Left renal cortex interstitium (tissue), 4 donors: ENCODE measurements at regions not wholly inside any gene's neighbourhood (a gene's known extent, or its start where the extent isn't known, plus 50 kb on each side); places are given as distances from the start of the nearest gene placed in this dataset.
"Not testable (repeated sequence)": the region's sequence is repeated elsewhere in the genome, so short reads cannot be mapped to it uniquely, and the experiment has no call there.

Source experiments
- DNase-seq, 4 donors: peaks; one replicate each; pipeline ENCODE4 v3.0.0-alpha.2; 2013; ENCODE audit warnings: low read depth in 4 of 4, low spot score in 2 of 4, missing footprints in 1 of 4

DNA sequence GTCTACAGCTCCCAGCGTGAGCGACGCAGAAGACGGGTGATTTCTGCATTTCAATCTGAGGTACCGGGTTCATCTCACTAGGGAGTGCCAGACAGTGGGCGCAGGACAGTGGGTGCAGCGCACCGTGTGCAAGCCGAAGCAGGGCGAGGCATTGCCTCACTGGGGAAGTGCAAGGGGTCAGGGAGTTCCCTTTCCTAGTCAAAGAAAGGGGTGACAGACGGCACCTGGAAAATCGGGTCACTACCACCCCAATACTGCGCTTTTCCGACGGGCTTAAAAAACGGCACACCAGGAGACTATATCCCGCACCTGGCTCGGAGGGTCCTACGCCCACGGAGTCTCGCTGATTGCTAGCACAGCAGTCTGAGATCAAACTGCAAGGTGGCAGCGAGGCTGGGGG, 95.6 kb downstream of the GPX5 start:
- not testable (repeated sequence) for DNase-seq

DNA sequence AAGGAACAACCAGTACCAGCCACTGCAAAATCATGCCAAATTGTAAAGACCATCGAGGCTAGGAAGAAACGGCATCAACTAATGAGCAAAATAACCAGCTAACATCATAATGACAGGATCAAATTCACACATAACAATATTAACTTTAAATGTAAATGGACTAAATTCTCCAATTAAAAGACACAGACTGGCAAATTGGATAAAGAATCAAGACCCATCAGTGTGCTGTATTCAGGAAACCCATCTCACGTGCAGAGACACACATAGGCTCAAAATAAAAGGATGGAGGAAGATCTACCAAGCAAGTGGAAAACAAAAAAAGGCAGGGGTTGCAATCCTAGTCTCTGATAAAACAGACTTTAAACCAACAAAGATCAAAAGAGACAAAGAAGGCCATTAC, 97.6 kb downstream of the GPX5 start:
- DNase-seq = not testable (repeated sequence)

DNA sequence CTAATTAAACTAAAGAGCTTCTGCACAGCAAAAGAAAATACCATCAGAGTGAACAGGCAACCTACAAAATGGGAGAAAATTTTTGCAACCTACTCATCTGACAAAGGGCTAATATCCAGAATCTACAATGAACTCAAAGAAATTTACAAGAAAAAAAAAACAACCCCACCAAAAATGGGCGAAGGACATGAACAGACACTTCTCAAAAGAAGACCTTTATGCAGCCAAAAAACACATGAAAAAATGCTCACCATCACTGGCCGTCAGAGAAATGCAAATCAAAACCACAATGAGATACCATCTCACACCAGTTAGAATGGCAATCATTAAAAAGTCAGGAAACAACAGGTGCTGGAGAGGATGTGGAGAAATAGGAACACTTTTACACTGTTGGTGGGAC, 100.7 kb downstream of the GPX5 start:
- not testable (repeated sequence) for DNase-seq

DNA sequence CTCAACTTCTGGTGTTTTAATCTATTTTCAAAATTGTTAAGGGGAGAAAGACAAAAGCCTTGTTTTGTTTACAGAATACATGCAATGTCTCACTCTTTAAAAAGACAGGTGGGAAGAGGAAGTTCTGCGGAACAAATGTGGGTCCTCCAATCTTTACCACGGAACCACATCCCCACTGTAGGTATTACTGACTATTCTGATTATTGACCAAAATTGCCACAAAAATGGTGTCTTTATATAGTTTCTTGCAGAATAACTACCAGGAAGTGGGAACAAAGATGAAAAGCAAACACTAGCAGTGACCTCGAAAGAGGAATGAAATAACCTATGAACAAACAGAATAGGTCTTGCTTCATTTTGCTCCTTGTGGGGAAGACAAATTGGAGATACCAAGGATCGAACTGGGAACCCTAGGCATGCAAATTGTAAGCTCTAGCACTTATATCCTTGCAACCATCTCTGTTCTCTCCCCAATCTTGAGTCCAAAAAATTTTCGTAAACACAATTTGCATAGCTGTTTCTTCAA, 106.7 kb downstream of the GPX5 start:
- DNase-seq = no peak

DNA sequence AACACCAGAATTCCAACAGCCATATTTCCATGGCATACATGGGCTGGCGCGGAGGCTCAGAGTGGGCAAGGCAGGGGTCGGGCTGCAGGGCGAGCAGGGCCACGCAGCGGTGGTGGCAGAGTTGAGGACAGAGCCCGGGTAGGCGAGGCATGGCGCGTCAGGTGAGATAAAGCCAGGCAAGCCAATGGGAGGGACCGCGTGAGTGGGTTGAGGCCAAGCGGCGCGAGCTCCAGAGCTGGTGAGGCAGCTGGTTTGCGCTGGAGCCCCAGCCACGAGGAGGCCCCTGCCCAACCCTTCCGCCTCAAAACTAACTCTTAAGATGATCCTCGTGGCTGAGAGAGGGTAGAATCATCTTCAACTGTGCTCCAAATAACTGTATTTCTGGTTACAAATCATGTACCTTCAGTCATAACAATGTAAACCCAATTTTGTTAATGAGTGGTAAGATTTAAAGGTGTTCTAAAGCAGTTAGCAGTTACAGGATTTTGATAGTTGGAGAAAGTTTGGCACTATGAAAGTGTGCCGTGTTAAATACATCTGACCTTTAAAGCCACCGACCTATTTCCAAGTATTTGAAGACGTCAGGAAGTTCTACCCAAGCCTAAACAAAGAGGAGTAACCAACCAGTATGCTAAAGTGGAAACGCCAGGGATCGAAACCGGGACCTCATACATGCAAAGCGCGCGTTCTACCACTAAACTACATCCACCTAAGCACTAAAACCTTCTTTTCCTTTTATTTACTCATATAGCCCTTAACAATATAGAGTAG, 107.9 kb downstream of the GPX5 start:
- DNase-seq = no peak

DNA sequence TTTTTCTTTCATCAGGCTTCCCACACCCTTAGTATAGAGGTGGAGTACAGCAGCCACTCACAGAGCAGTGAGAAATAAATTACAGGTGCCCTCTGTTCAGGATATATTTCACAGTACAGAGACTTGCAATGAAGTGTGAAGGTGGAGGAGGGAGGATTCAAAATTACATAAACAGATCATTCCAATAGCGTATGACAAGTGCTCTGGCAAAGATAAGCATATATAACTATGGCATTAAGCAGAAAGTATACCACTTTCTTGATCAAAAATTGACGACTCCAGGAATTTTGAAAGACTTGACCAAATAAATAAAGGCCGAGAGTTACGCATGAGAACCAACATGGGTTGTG, 108.7 kb downstream of the GPX5 start:
- DNase-seq = peak in 1 of 4 donors; percentile 69

DNA sequence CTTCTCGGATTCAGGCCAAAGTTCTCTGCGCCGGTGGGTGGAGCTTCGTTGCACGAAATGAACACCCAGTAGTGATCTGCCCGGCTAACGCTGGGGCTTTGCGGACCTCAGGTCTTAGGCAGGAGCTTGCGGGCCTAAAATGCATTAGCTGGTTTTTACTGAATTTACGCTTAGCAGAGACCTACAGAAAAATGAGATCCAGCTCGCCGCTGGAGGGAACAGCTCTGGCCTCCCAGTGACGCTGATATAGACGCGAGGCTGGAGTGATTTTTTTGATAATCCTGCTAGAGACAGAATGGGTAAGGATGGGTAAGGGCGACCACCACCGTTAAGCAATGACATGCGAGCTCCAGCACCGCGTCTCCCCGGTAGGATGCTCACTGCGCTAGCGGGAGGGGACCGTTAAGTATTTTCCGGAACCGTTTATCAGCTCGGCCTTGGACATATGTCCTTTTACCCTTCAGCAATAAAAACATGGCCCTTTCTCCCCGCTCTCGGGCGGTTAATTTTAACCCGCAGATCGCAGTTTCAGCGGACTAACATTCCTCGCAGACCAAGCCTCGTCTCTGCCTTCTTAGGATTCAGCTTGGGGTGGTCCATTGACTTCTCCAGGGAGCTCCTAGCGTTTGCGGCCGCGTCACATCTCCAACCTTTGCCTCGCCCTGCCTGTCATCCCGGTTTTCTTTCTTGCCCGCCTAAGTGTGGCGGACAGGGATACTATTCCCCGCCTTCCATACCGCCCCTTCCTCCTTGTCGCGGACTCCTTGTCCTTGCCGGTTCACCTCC, 109.3 kb downstream of the GPX5 start:
- no peak for DNase-seq

DNA sequence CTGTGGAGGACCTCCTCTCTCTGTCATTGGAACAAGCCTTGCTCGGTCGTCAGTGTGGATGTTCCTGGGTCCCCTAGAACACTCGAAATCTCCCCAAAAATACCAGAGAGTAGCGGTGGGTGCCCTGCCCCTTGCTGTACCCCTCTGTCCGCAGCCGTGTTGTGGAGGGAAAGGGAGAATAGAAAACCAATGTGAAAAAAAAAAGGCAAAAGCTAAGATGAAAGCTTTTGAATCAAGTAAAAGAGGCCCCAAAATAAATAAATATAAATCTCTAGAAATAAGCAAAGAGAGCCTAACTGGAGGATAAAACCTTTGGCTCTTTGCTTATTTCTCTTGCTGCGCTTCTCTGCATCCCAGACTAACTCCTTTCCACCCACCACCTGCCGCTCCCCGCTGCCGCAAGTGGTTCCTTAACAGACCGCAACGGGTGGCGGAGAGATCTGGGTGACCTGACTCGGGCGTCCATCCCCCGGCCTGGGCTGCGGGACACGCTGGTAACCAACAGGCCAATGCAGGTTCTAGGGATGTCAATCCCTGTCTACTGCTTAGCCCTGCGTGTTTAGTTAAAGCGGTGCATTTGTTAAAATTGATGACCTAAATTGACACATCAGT, 110.0 kb downstream of the GPX5 start:
- no peak for DNase-seq

DNA sequence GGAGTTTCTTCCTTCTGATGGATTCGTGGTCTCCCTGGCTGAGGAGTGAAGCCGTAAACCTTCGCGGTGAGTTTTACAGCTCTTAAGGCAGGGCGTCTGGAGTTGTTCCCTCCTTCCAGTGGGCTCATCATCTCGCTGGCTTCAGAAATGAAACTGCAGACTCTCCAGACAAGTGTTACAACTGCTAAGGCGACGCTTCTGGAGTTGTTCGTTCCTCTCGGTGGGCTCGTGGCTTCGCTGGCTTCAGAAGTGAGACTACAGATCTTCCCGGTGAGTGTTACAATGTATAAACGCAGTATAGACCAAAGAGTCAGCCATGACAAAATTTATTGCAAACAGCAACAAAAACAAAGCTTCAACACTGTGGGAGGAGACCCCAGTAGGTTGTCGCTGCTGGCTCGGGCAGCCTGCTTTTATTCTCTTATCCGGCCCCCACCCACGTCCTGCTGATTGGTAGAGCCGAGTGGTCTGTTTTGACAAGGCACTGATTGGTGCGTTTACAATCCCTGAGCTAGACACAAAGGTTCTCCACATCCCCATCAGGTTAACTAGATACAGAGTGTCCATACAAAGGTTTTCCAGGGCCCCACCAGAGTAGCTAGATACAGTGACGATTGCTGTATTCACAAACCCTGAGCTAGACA, 113.2 kb downstream of the GPX5 start:
- no peak for DNase-seq

DNA sequence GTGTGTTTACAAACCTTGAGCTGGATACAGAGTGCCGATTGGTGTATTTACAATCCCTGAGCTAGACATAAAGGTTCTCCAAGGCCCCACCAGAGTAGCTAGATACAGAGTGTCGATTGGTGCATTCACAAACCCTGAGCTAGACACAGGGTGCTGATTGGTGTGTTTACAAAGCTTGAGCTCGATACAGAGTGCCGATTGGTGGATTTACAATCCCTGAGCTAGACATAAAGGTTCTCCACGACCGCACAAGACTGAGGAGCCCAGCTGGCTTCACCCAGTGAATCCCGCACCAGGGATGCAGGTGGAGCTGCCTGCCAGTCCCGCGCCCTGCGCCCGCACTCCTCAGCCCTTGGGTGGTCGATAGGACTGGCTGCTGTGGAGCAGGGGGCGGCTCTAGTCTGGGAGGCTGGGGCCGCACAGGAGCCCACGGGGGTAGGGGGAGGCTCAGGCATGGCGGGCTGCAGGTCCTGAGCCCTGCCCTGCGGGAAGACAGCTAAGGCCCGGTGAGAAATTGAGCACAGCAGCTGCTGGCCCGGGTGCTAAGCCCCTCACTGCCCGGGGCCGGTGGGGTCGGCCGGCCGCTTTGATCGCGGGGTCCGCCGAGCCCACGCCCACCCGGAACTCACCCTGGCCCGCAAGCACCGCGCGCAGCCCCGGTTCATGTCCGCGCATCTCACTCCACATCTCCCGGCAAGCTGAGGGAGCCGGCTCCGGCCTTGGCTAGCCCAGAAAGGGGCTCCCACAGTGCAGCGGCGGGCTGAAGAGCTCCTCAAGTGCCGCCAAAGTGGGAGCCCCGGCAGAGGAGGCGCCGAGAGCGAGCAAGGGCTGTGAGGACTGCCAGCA, 114.0 kb downstream of the GPX5 start:
- DNase-seq = not testable (repeated sequence)

DNA sequence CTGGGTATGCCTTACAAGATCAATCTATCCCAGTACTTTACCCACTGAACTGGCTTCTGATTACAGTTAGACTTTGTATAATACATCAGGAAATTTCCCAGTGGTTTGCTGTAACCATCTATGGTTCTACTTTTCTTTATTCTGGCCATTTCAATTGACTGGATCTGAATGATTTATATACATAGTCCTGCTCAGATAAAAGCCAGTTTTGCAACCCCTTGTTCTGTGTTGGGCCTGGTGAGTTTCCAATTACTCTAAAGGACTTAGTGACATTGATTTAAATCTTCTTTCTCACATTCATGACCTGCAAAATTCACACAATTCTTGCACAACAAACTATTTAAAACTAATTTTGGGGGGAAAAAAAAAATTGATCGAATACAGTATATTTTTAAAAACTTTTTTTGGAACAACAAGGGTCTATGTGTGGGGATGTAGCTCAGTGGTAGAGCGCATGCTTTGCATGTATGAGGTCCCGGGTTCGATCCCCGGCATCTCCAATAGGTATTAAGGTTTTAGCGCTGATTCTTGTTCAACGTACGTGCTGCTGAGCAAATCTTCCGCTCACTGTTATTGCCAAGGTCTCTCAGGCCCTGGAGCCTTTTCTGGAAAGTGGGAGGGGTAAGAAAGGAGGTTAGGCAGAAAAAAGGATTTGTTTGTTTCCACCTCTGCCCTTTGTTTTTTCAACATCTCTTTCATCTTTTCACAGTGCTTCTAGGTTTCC, 117.5 kb downstream of the GPX5 start:
- no peak for DNase-seq

DNA sequence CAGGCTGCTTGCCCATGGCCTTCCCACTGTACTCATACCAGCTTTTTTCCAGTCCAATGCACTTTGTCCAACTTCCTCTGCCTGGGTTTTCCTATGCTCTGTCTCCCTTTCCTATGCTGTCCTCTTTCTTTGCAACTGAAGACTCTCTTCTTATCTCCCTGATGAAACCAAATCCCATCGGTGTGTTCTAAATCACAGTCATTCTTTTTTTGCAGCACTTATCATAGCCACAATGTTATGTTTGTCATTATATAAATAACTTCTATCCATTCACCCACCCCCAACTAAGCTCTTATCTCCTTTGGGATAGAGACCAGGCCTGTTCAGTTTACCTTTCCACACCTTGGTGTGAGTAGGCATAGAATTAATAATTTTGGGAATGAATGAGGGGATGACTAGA, 121.0 kb downstream of the GPX5 start:
- DNase-seq = no peak

DNA sequence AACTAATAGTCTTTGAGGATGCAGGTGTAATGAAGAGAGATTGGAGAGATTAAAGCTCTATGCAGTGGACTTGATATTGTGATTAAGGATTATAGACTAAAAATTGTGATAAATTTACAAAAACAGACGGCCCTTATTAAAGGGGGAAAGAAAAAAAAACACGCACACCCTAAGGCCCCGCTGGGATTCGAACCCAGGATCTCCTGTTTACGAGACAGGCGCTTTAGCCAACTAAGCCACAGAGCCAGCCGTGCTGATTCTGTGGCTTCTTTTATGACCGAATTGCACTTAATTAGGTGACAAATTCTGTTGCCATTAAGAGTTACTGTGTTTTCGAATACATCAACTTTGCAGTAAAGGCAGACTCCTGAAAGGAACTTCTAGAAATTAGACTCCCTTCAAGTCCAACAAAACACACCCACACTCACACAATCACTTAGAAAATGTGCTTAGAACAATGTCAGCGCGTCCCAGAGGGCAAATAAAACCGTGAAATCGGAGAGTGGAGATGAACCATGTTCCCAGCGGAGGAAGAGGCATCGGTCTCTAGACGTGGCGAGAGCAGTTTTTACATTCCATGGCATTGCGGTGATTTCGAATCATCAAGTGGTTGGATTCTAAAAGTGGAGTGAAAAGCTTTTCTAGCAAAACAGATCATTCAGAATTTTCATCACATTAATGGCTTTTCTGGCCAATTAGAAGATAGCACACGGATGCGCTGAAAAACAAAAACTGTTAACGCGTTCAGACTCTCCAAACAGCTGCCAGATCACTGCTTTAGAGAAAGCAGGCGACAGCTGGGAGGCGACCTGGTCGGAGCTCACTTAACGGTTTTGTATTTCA, 122.6 kb downstream of the GPX5 start:
- DNase-seq = peak in 3 of 4 donors; percentile 80 to 89 (median 83)

DNA sequence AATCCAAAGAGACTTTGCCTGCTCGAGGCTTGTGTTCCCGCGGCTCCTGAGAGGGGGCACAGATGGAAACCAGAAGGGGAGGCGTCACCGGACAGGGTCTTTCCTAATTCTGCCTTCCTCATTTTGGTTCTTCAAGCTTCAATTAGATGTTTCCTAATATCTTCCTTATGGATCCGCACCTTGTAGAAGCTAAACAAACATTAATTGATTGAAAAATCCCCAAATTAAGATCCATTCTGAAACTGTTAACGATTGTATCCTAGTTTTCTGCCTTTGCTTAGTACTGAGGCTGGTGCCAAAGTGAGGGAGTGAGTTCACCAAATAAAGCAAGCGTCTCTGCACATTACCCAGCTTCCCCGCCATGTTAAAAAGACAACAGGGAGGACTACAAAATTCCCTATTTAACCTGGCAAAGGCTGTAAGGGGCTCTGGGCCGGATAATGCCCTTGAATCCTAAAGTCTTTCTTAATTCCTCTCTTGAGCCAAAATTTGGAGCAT, 123.2 kb downstream of the GPX5 start:
- DNase-seq = no peak

DNA sequence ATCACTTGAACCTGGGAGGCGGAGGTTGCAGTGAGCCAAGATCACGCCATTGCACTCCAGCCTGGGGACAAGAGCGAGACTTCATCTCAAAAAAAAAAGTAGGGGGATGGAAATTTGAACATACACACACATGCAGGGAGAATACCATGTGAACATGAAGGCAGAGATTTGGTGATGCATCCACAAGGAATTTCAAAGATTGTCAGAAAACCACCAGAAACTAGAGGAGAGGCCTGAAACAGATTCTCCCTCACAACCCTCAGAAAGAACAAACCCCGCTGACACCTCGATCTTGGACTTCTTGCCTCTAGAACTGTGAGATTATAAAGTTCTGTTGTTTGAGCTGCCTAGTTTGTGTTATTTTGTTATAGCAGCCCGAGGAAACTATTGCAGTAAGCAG, 125.5 kb downstream of the GPX5 start:
- no peak for DNase-seq

DNA sequence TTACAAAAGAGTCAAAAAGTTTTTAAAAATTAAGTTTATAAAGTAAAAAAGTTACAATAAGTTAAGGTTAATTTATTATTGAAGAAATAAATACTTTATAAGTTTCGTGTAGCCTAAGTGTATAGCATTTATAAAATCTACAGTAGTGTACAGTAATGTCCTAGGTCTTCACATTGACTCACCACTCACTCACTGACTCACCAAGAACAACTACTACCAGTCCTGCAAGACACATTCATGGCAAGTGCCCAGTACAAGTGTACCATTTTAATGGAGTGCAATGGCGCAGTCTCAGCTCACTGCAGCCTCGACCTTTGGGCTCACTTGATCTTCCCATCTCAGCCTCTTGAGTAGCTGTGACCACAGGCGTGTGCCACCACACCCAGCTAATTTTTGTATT, 128.2 kb downstream of the GPX5 start:
- DNase-seq = no peak

DNA sequence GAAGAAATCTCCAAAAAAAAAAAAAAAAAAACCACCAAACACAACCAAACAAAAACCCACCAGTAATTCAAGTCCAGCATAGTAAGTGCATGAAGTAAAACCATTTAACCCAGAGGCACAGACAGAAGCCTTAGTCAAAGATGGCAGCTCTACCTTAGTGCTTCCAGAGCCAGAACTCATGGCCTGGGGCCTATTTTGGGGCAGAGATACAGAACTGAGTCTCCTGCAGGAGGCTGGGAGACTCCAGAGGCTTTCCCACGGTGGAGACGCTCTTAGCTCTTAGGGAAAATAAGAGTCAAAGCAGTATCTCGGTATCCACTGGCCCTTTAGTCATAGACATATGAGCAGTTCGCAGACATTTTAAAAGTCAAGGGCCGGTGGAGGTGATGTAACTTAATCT, 129.5 kb downstream of the GPX5 start:
- no peak for DNase-seq

DNA sequence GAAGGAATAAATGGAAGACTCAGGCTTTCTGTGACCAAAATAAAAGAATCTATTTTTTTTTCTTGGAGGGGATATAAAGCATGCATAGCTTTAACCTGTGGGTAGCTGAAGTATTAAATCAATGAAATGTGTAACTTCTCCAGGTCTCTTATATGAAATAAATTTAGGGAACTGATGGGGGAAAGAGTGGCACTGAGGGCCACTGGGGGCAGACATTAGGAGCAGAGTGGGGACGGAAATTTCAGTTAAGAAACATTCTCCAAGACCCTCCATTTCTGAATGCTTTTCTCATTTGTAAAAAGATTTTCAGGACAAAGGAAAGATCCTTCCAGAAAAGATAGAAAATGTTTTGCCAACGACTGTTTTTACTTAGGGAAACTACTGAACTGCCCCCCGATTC, 131.0 kb downstream of the GPX5 start:
- no peak for DNase-seq
